ENCODE measurements at regions not wholly inside any gene's neighbourhood (a gene's known extent, or its start where the extent isn't known, plus 50 kb on each side); places are given as distances from the start of the nearest gene placed in this dataset.

GRCh38 chr1:4517186-4517954 is 137.0 kb upstream of the AJAP1 start:
- H3K9ac ChIP-seq (ENCODE audit: insufficient read length): no peak overlapping the region
- H3K9me3 ChIP-seq (ENCODE audit: low read depth, low read length): no peaks in the 10 kb centered on the region
- H3K4me3 ChIP-seq: no peak overlapping the region
- DNase-seq (ENCODE audit: low read depth, low spot score): no peak
- no peaks in the 10 kb centered on the region for H3K36me3 ChIP-seq (ENCODE audit: insufficient read depth, low read length)
- TF ChIP-seq POLR2AphosphoS5 (IDR thresholded peaks at IDR 0.05; ENCODE audit: borderline replicate concordance, low read depth, low read length): no peak
- TF ChIP-seq FOXP2 (optimal IDR thresholded peaks at IDR 0.05; ENCODE audit: control extremely low read depth, extremely low read length, insufficient read depth): no peak
- TF ChIP-seq EZH2 (IDR thresholded peaks at IDR 0.05): no peak
- H3K27ac ChIP-seq: no peak overlapping the region

DNA sequence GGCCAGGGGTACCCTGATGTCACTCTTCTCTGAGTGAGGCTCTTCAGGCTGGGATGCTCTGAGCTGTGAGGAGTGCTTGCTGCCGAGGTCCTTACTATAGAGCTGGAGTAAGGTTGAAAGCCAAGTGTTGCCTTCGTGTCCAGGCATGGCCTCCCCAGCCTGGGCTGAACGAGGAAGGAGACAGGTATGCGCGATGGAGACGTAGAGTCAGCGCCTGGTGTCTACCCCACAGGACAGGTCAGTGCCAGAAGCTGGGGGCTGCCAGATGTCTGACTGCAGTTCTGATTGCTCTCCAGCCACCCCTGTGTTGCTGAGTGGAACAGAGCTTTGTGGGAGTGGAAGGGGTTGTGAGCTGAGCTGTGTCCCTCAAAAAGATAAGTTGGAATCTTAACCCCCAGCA is 135.8 kb upstream of the AJAP1 start:
- Histone ChIP-seq H3K27ac (no peak overlapping the region), H3K36me3 (ENCODE audit: insufficient read depth, low read length) (no peaks in the 10 kb centered on the region), H3K9me3 (ENCODE audit: low read depth, low read length) (no peaks in the 10 kb centered on the region), H3K4me3 (no peak overlapping the region), H3K9ac (ENCODE audit: insufficient read length) (no peak overlapping the region)
- DNase-seq (ENCODE audit: low read depth, low spot score): no peak
- TF ChIP-seq POLR2AphosphoS5 (IDR thresholded peaks at IDR 0.05; ENCODE audit: borderline replicate concordance, low read depth, low read length): no peak
- no peak for TF ChIP-seq FOXP2 (optimal IDR thresholded peaks at IDR 0.05; ENCODE audit: control extremely low read depth, extremely low read length, insufficient read depth)
- no peak for TF ChIP-seq EZH2 (IDR thresholded peaks at IDR 0.05)

DNA sequence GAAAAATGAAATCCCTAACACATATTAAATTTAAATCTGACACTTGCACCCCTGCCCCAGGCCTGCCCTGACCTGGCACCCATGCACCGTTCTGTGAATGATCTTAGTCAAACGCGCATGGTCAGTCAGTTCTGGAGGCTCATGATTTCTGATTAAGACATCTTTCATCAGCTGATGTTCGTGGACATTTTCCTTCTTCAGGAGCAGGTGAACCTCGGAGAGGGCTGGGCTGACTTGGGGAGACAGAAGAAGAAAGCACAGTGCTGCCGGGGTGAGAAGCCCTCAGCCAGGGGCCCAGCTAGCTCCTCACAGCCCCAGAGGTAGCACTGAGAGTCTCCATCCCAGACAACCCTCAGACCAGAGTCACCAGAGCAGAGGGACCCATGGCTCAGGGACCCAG is 134.5 kb upstream of the AJAP1 start:
- H3K27ac ChIP-seq: no peak overlapping the region
- H3K4me3 ChIP-seq: no peak overlapping the region
- no peaks in the 10 kb centered on the region for H3K9me3 ChIP-seq (ENCODE audit: low read depth, low read length)
- no peak for DNase-seq (ENCODE audit: low read depth, low spot score)
- no peak overlapping the region for H3K9ac ChIP-seq (ENCODE audit: insufficient read length)
- no peaks in the 10 kb centered on the region for H3K36me3 ChIP-seq (ENCODE audit: insufficient read depth, low read length)
- TF ChIP-seq FOXP2 (optimal IDR thresholded peaks at IDR 0.05; ENCODE audit: control extremely low read depth, extremely low read length, insufficient read depth): no peak
- no peak for TF ChIP-seq EZH2 (IDR thresholded peaks at IDR 0.05)
- TF ChIP-seq POLR2AphosphoS5 (IDR thresholded peaks at IDR 0.05; ENCODE audit: borderline replicate concordance, low read depth, low read length): no peak

DNA sequence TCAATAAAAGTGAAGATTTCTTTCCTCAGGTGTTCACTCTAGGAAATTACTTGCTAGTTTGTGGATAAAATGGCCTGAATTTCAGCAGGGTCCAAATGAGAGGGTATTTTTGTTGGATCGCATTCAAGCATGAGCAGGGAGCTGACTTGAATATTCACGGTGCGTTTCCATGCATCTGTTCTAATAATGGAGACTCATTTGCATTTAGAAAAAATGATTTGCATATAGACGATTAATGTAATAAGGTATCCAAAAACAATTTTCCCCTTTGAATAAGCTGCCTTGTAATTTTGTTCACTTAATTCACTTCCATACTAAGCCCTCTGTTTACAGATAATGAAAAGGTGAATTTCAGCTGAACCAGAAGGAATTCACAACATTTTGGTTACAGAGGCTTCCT is 130.9 kb upstream of the AJAP1 start:
- Histone ChIP-seq H3K27ac (no peak overlapping the region), H3K9me3 (ENCODE audit: low read depth, low read length) (no peaks in the 10 kb centered on the region)
- TF ChIP-seq FOXP2 (optimal IDR thresholded peaks at IDR 0.05; ENCODE audit: control extremely low read depth, extremely low read length, insufficient read depth) (no peak), EZH2 (IDR thresholded peaks at IDR 0.05) (no peak)

DNA sequence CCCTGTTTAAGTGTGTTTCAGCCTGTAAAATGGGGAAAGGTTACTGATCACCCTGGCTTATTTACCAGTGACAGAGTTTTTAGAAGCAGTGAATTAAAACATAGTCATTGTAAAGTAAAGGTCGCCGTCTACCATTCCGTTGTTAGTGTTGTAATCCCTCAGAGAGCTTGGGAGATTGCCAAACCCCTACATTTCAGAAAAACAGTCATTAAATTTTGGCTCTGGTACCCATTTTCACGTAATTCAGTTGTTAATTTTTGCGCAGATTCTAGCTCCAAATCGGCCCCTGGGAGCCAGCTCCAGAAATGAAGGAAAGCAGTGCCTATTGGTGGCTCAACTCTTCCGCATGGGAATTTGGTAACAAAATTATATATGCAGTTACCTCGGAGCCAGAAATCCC is 127.7 kb upstream of the AJAP1 start:
- Histone ChIP-seq H3K27ac (no peak overlapping the region), H3K9ac (ENCODE audit: insufficient read length) (no peak overlapping the region), H3K4me3 (no peak overlapping the region), H3K9me3 (ENCODE audit: low read depth, low read length) (no peaks in the 10 kb centered on the region), H3K36me3 (ENCODE audit: insufficient read depth, low read length) (no peaks in the 10 kb centered on the region)
- TF ChIP-seq EZH2 (IDR thresholded peaks at IDR 0.05) (no peak), FOXP2 (optimal IDR thresholded peaks at IDR 0.05; ENCODE audit: control extremely low read depth, extremely low read length, insufficient read depth) (no peak), POLR2AphosphoS5 (IDR thresholded peaks at IDR 0.05; ENCODE audit: borderline replicate concordance, low read depth, low read length) (no peak)
- no peak for DNase-seq (ENCODE audit: low read depth, low spot score)

More for the DNA sequence above, 130.9 kb upstream of the AJAP1 start:
- DNase-seq (ENCODE audit: low read depth, low spot score): no peak
- Histone ChIP-seq H3K4me3 (no peak overlapping the region), H3K36me3 (ENCODE audit: insufficient read depth, low read length) (no peaks in the 10 kb centered on the region), H3K9ac (ENCODE audit: insufficient read length) (no peak overlapping the region)

GRCh38 chr1:4527819-4528218 is 126.6 kb upstream of the AJAP1 start:
- DNase-seq (ENCODE audit: low read depth, low spot score): no peak
- H3K27ac ChIP-seq: no peak overlapping the region
- TF ChIP-seq FOXP2 (optimal IDR thresholded peaks at IDR 0.05; ENCODE audit: control extremely low read depth, extremely low read length, insufficient read depth): no peak
- no peak for TF ChIP-seq POLR2AphosphoS5 (IDR thresholded peaks at IDR 0.05; ENCODE audit: borderline replicate concordance, low read depth, low read length)
- no peak for TF ChIP-seq EZH2 (IDR thresholded peaks at IDR 0.05)

GRCh38 chr1:4528590-4528989 is 125.8 kb upstream of the AJAP1 start:
- Histone ChIP-seq H3K4me3 (no peak overlapping the region), H3K36me3 (ENCODE audit: insufficient read depth, low read length) (no peaks in the 10 kb centered on the region), H3K27ac (no peak overlapping the region), H3K9ac (ENCODE audit: insufficient read length) (no peak overlapping the region), H3K9me3 (ENCODE audit: low read depth, low read length) (no peaks in the 10 kb centered on the region)
- DNase-seq (ENCODE audit: low read depth, low spot score): no peak
- no peak for TF ChIP-seq FOXP2 (optimal IDR thresholded peaks at IDR 0.05; ENCODE audit: control extremely low read depth, extremely low read length, insufficient read depth)
- TF ChIP-seq POLR2AphosphoS5 (IDR thresholded peaks at IDR 0.05; ENCODE audit: borderline replicate concordance, low read depth, low read length): no peak
- no peak for TF ChIP-seq EZH2 (IDR thresholded peaks at IDR 0.05)

More at GRCh38 chr1:4527819-4528218, 126.6 kb upstream of the AJAP1 start:
- no peaks in the 10 kb centered on the region for H3K36me3 ChIP-seq (ENCODE audit: insufficient read depth, low read length)
- H3K9ac ChIP-seq (ENCODE audit: insufficient read length): no peak overlapping the region
- H3K9me3 ChIP-seq (ENCODE audit: low read depth, low read length): no peaks in the 10 kb centered on the region
- H3K4me3 ChIP-seq: no peak overlapping the region

- no peak for TF ChIP-seq EZH2 (IDR thresholded peaks at IDR 0.05)
- Histone ChIP-seq H3K9ac (ENCODE audit: insufficient read length) (no peak overlapping the region), H3K4me3 (no peak overlapping the region), H3K27ac (no peak overlapping the region), H3K36me3 (ENCODE audit: insufficient read depth, low read length) (no peaks in the 10 kb centered on the region), H3K9me3 (ENCODE audit: low read depth, low read length) (no peaks in the 10 kb centered on the region)
- DNase-seq (ENCODE audit: low read depth, low spot score): no peak
Observed at GRCh38 chr1:4529446-4530165, 124.8 kb upstream of the AJAP1 start.
